ENCODE measurements at regions not wholly inside any gene's neighbourhood (a gene's known extent, or its start where the extent isn't known, plus 50 kb on each side); places are given as distances from the start of the nearest gene placed in this dataset.
"Not testable (repeated sequence)": the region's sequence is repeated elsewhere in the genome, so short reads cannot be mapped to it uniquely, and the experiment has no call there.

DNA sequence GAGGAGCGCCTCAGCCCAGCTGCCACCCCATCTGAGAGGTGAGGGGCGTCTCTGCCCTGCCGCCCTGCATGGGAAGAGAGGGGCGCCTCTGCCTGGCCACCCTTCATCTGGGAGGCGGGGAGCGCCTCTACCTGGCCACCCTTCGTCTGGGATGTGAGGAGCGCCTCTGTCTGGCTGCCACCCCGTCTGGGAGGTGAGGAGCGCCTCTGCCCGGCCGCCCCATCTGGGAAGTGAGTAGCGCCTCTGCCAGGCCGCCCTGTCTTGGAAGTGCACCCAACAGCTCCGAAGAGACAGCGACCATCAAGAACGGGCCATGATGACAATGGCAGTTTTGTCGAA is 114.4 kb upstream of the CES5A start:
- Histone ChIP-seq H3K4me1 (ENCODE audit: insufficient read depth, poor library complexity, severe bottlenecking) (no peaks in the 10 kb centered on the region), H3K27ac (ENCODE audit: poor library complexity, severe bottlenecking) (no peak overlapping the region), H3K4me3 (ENCODE audit: severe bottlenecking) (no peak overlapping the region), H3K27me3 (ENCODE audit: insufficient read depth, poor library complexity, severe bottlenecking) (peaks cover 9% of the 10 kb centered on the region), H3K36me3 (ENCODE audit: low read depth) (no peaks in the 10 kb centered on the region), H3K9me3 (ENCODE audit: severe bottlenecking) (no peaks in the 10 kb centered on the region)
- TF ChIP-seq, protein P1, sequence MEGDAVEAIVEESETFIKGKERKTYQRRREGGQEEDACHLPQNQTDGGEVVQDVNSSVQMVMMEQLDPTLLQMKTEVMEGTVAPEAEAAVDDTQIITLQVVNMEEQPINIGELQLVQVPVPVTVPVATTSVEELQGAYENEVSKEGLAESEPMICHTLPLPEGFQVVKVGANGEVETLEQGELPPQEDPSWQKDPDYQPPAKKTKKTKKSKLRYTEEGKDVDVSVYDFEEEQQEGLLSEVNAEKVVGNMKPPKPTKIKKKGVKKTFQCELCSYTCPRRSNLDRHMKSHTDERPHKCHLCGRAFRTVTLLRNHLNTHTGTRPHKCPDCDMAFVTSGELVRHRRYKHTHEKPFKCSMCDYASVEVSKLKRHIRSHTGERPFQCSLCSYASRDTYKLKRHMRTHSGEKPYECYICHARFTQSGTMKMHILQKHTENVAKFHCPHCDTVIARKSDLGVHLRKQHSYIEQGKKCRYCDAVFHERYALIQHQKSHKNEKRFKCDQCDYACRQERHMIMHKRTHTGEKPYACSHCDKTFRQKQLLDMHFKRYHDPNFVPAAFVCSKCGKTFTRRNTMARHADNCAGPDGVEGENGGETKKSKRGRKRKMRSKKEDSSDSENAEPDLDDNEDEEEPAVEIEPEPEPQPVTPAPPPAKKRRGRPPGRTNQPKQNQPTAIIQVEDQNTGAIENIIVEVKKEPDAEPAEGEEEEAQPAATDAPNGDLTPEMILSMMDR (IDR thresholded peaks at IDR 0.05; ENCODE audit: poor library complexity, severe bottlenecking) = no peak
- DNase-seq (ENCODE audit: low spot score) (no peak), ATAC-seq (ENCODE audit: low read depth) (no peak)

DNA sequence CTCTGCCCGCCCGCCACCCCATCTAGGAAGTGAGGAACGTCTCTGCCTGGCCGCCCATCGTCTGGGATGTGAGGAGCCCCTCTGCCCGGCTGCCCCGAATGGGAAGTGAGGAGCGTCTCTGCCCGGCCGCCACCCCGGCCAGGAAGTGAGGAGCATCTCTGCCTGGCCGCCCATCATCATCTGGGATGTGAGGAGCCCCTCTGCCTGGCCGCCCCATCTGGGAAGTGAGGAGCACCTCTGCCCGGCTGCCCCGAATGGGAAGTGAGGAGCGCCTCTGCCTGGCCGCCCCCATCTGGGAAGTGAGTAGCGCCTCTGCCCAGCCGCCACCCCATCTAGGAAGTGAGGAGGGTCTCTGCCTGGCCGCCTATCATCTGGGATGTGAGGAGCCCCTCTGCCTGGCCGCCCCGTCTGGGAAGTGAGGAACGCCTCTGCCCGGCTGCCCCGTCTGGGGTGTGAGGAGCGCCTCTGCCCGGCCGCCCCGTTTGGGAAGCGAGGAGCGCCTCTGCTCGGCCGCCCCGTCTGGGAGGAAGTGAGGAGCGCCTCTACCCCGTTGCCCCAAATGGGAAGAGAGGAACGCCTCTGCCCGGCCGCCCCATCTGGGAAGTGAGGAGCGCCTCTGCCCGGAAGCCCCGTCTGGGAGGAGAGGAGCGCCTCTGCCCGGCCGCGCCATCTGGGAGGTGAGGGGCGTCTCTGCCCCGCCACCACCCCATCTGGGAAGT is 113.8 kb upstream of the CES5A start:
- not testable (repeated sequence) for DNase-seq (ENCODE audit: low spot score); H3K36me3 ChIP-seq (ENCODE audit: low read depth); ATAC-seq (ENCODE audit: low read depth); H3K4me3 ChIP-seq (ENCODE audit: severe bottlenecking); H3K9me3 ChIP-seq (ENCODE audit: severe bottlenecking); H3K4me1 ChIP-seq (ENCODE audit: insufficient read depth, poor library complexity, severe bottlenecking); H3K27ac ChIP-seq (ENCODE audit: poor library complexity, severe bottlenecking)
- H3K27me3 ChIP-seq (ENCODE audit: insufficient read depth, poor library complexity, severe bottlenecking) = peaks cover 13% of the 10 kb centered on the region

DNA sequence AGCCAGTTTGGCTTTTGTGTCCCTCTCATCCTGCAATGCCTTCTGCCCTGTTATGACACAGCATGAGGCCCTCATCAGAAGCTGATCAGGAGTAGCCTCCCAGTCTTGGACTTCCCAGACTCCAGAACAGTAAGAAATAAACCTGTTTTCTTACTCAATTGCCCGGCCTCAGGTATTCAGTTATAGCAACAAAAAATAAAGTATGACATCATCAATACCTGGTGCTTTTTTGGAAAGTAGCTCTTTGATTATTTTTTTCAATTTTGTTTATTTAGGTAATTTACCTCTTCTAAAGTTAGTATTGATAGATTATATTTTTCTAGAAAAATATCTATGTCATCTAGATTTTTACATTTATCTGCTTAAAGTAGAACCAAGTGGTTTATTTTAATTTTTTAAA is 112.8 kb upstream of the CES5A start:
- ATAC-seq (ENCODE audit: low read depth) (no peak), DNase-seq (ENCODE audit: low spot score) (no peak)
- TF ChIP-seq, protein P1 (IDR thresholded peaks at IDR 0.05; ENCODE audit: poor library complexity, severe bottlenecking) = no peak
- Histone ChIP-seq H3K36me3 (ENCODE audit: low read depth) (no peaks in the 10 kb centered on the region), H3K27me3 (ENCODE audit: insufficient read depth, poor library complexity, severe bottlenecking) (peaks cover 21% of the 10 kb centered on the region), H3K4me1 (ENCODE audit: insufficient read depth, poor library complexity, severe bottlenecking) (no peaks in the 10 kb centered on the region), H3K9me3 (ENCODE audit: severe bottlenecking) (no peaks in the 10 kb centered on the region), H3K27ac (ENCODE audit: poor library complexity, severe bottlenecking) (no peak overlapping the region), H3K4me3 (ENCODE audit: severe bottlenecking) (no peak overlapping the region)

DNA sequence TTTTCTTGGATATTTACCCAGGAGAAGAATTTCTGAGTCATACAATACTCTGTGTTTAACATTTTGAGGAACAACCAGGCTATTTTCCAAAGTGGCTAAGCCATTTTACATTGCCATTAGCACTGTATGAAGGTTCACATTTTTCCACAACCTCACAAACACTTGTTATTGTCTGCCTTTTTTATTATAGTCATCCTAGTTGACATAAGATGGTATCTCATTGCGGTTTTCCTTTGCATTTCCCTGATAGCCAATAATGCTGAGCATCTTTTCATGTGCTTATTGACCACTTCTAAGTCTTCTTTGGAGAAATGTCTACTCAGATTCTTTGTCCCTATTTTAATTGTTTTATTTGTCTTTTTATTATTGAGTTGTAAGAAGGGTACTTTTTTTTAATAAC is 107.4 kb upstream of the CES5A start:
- TF ChIP-seq, protein P1 (IDR thresholded peaks at IDR 0.05; ENCODE audit: poor library complexity, severe bottlenecking) = no peak
- no peaks in the 10 kb centered on the region for H3K9me3 ChIP-seq (ENCODE audit: severe bottlenecking)
- H3K36me3 ChIP-seq (ENCODE audit: low read depth) = no peaks in the 10 kb centered on the region
- ATAC-seq (ENCODE audit: low read depth) (no peak), DNase-seq (ENCODE audit: low spot score) (no peak)
- H3K27ac ChIP-seq (ENCODE audit: poor library complexity, severe bottlenecking) = no peak overlapping the region
- peaks cover 15% of the 10 kb centered on the region for H3K27me3 ChIP-seq (ENCODE audit: insufficient read depth, poor library complexity, severe bottlenecking)
- H3K4me1 ChIP-seq (ENCODE audit: insufficient read depth, poor library complexity, severe bottlenecking) = no peaks in the 10 kb centered on the region
- no peak overlapping the region for H3K4me3 ChIP-seq (ENCODE audit: severe bottlenecking)

DNA sequence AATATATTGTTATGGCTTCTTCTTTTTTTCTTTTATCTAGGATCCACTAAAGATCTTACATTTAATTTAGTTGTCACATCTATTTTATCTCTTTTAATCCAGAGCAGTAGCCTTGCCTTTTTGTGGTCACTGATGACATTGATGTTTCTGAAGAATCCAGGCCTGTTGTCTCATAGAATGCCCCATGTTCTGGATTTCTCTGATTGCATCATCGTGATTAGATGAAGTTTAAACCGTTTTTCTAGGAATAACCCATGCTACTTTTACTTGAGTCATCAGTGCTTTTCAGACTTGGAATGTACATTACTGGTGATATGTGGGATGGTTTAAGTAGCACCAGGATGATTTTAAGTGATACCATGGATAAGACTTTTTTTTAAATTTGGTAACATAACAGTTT is 106.4 kb upstream of the CES5A start:
- no peak overlapping the region for H3K4me3 ChIP-seq (ENCODE audit: severe bottlenecking)
- no peaks in the 10 kb centered on the region for H3K9me3 ChIP-seq (ENCODE audit: severe bottlenecking)
- TF ChIP-seq, protein P1 (IDR thresholded peaks at IDR 0.05; ENCODE audit: poor library complexity, severe bottlenecking) = no peak
- ATAC-seq (ENCODE audit: low read depth) (no peak), DNase-seq (ENCODE audit: low spot score) (no peak)
- H3K27ac ChIP-seq (ENCODE audit: poor library complexity, severe bottlenecking) = no peak overlapping the region
- no peaks in the 10 kb centered on the region for H3K4me1 ChIP-seq (ENCODE audit: insufficient read depth, poor library complexity, severe bottlenecking)
- H3K27me3 ChIP-seq (ENCODE audit: insufficient read depth, poor library complexity, severe bottlenecking) = peaks cover 12% of the 10 kb centered on the region
- H3K36me3 ChIP-seq (ENCODE audit: low read depth) = no peaks in the 10 kb centered on the region

All from RWPE2 (cell line).